ENCODE measurements at regions not wholly inside any gene's neighbourhood (a gene's known extent, or its start where the extent isn't known, plus 50 kb on each side); places are given as distances from the start of the nearest gene placed in this dataset.

DNA sequence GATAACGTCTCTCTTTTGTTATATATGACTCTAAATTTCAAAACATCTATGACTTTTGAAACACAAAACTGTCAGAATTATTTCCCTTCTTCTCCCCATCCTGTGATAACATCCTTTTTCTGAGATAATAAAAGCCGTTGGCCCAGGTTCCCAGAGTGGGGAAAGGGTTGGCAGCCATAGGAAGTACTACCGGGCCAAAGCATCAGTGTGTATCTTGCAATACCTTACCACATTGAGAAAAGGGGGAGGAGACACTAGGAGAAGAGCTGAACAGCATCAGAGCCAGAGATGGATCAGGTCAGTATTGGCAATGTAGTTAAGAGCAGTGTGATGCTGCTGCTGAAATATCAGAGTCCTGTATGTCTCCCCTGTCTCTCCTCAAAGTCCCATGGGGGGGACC lies 210.0 kb upstream of the PROK2 start:
- TF ChIP-seq, protein P1, sequence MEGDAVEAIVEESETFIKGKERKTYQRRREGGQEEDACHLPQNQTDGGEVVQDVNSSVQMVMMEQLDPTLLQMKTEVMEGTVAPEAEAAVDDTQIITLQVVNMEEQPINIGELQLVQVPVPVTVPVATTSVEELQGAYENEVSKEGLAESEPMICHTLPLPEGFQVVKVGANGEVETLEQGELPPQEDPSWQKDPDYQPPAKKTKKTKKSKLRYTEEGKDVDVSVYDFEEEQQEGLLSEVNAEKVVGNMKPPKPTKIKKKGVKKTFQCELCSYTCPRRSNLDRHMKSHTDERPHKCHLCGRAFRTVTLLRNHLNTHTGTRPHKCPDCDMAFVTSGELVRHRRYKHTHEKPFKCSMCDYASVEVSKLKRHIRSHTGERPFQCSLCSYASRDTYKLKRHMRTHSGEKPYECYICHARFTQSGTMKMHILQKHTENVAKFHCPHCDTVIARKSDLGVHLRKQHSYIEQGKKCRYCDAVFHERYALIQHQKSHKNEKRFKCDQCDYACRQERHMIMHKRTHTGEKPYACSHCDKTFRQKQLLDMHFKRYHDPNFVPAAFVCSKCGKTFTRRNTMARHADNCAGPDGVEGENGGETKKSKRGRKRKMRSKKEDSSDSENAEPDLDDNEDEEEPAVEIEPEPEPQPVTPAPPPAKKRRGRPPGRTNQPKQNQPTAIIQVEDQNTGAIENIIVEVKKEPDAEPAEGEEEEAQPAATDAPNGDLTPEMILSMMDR (conservative IDR thresholded peaks at IDR 0.05; ENCODE audit: low read depth, low read length) = no peak
- H3K36me3 ChIP-seq (ENCODE audit: insufficient read depth) = no peaks in the 10 kb centered on the region
- H2AFZ ChIP-seq (ENCODE audit: low read depth) = no peak overlapping the region
- no peak overlapping the region for H3K27ac ChIP-seq
- no peak overlapping the region for H3K9ac ChIP-seq
- no peaks in the 10 kb centered on the region for H4K20me1 ChIP-seq (ENCODE audit: insufficient read depth)
- no peaks in the 10 kb centered on the region for H3K79me2 ChIP-seq (ENCODE audit: insufficient read depth, low read depth)
- H3K4me3 ChIP-seq (IDR thresholded peaks at IDR 0.05; ENCODE audit: insufficient read depth, low read depth, low read length) = no peak overlapping the region
- H3K27me3 ChIP-seq (ENCODE audit: insufficient read depth, low read depth) = no peaks in the 10 kb centered on the region
- no peak overlapping the region for H3K4me2 ChIP-seq
- no peaks in the 10 kb centered on the region for H3K4me1 ChIP-seq (ENCODE audit: low read depth, poor library complexity, severe bottlenecking)

DNA sequence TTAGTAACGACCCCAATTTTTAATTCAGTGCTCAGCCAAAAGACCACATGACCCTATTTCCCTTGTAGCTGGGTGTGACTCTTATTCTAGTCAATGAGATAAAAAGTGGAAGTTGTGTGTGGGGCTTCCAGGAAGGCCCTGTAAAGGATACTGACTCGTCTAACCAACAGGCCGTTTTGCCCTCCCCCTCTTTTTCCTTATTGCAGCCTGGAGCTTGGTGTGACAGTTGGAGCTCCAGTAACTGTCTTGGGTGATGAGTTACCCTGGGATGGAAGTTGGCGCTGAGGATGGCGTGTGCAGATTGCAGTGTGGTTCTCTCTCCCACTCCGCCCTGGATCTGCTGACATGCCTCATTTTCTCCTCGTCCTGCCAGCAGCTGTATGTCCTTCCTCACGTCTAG lies 209.3 kb upstream of the PROK2 start:
- Histone ChIP-seq H3K9ac (no peak overlapping the region), H3K79me2 (ENCODE audit: insufficient read depth, low read depth) (no peaks in the 10 kb centered on the region), H3K27ac (no peak overlapping the region), H3K27me3 (ENCODE audit: insufficient read depth, low read depth) (no peaks in the 10 kb centered on the region), H3K4me2 (no peak overlapping the region), H4K20me1 (ENCODE audit: insufficient read depth) (no peaks in the 10 kb centered on the region), H3K4me1 (ENCODE audit: low read depth, poor library complexity, severe bottlenecking) (no peaks in the 10 kb centered on the region), H3K4me3 (IDR thresholded peaks at IDR 0.05; ENCODE audit: insufficient read depth, low read depth, low read length) (no peak overlapping the region), H2AFZ (ENCODE audit: low read depth) (no peak overlapping the region), H3K36me3 (ENCODE audit: insufficient read depth) (no peaks in the 10 kb centered on the region)
- TF ChIP-seq, protein P1 (conservative IDR thresholded peaks at IDR 0.05; ENCODE audit: low read depth, low read length) = no peak

DNA sequence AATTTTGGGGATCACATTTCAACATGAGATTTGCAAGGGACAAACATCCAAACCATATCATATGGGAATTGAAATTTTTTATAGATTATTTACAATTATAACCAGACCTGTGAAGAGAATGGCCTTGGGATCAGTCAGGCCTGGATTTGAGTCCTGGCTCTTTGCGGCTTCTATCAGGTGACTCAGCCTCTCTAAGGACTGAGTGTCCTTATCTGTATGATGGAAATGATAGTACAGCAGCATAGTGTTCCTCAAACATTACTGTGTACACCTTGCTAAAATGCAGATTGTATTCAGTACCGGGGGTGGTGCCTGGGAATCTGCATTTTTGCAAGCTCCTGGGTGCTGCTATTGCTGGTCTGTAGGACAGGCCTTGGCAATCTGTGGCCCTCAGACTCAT lies 206.7 kb upstream of the PROK2 start:
- no peak overlapping the region for H3K9ac ChIP-seq
- H4K20me1 ChIP-seq (ENCODE audit: insufficient read depth) = no peaks in the 10 kb centered on the region
- no peak overlapping the region for H2AFZ ChIP-seq (ENCODE audit: low read depth)
- no peaks in the 10 kb centered on the region for H3K79me2 ChIP-seq (ENCODE audit: insufficient read depth, low read depth)
- no peaks in the 10 kb centered on the region for H3K27me3 ChIP-seq (ENCODE audit: insufficient read depth, low read depth)
- TF ChIP-seq, protein P1 (conservative IDR thresholded peaks at IDR 0.05; ENCODE audit: low read depth, low read length) = no peak
- no peak overlapping the region for H3K4me3 ChIP-seq (IDR thresholded peaks at IDR 0.05; ENCODE audit: insufficient read depth, low read depth, low read length)
- no peak overlapping the region for H3K27ac ChIP-seq
- no peak overlapping the region for H3K4me2 ChIP-seq
- no peaks in the 10 kb centered on the region for H3K36me3 ChIP-seq (ENCODE audit: insufficient read depth)
- no peaks in the 10 kb centered on the region for H3K4me1 ChIP-seq (ENCODE audit: low read depth, poor library complexity, severe bottlenecking)

DNA sequence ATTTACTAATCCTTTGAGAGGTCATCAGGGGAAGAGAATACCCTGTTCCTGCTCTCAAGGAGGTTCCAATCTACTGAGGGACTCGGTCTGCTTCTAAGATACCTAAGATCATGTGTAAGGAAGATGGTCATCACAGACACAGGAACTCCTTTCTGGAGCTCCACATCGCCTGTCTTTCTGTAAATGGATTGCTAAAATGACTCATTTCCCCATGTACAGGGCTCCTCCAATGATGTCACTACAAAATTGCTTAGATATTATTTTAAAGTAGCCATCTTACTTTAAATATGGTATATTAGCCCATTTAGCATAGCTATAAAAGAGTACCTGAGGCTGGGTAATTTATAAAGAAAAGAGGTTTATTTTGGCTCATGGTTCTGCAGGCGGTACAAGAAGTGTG lies 206.1 kb upstream of the PROK2 start:
- TF ChIP-seq, protein P1 (conservative IDR thresholded peaks at IDR 0.05; ENCODE audit: low read depth, low read length) = no peak
- Histone ChIP-seq H4K20me1 (ENCODE audit: insufficient read depth) (no peaks in the 10 kb centered on the region), H2AFZ (ENCODE audit: low read depth) (no peak overlapping the region), H3K36me3 (ENCODE audit: insufficient read depth) (no peaks in the 10 kb centered on the region), H3K4me3 (IDR thresholded peaks at IDR 0.05; ENCODE audit: insufficient read depth, low read depth, low read length) (no peak overlapping the region), H3K4me1 (ENCODE audit: low read depth, poor library complexity, severe bottlenecking) (no peaks in the 10 kb centered on the region), H3K27me3 (ENCODE audit: insufficient read depth, low read depth) (no peaks in the 10 kb centered on the region), H3K9ac (no peak overlapping the region), H3K79me2 (ENCODE audit: insufficient read depth, low read depth) (no peaks in the 10 kb centered on the region), H3K27ac (no peak overlapping the region), H3K4me2 (no peak overlapping the region)

DNA sequence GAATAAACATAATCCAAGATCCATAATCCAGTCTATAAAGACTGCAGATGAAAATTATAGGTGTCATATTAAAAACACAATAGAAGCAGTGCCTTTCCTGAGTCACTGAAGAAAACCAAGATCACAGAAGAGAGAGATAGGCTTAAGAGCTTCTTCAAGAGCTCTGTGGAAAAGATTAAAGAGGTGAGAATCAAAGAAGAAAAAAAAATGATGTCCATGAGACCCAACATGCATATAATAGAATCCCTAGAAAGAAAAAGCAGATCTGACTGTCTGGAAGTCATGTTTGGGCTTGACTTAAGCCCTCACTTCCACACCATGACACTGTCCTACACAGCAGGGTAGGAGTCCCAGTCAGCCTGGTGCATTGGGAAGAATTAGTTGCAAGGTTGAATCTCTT lies 205.6 kb upstream of the PROK2 start:
- Histone ChIP-seq H3K4me3 (IDR thresholded peaks at IDR 0.05; ENCODE audit: insufficient read depth, low read depth, low read length) (no peak overlapping the region), H3K4me2 (no peak overlapping the region), H2AFZ (ENCODE audit: low read depth) (no peak overlapping the region), H3K9ac (no peak overlapping the region), H3K4me1 (ENCODE audit: low read depth, poor library complexity, severe bottlenecking) (no peaks in the 10 kb centered on the region), H3K79me2 (ENCODE audit: insufficient read depth, low read depth) (no peaks in the 10 kb centered on the region), H4K20me1 (ENCODE audit: insufficient read depth) (no peaks in the 10 kb centered on the region), H3K27ac (no peak overlapping the region), H3K27me3 (ENCODE audit: insufficient read depth, low read depth) (no peaks in the 10 kb centered on the region), H3K36me3 (ENCODE audit: insufficient read depth) (no peaks in the 10 kb centered on the region)
- TF ChIP-seq, protein P1 (conservative IDR thresholded peaks at IDR 0.05; ENCODE audit: low read depth, low read length) = no peak
